CD14-positive monocyte (primary cell): ENCODE measurements at regions not wholly inside any gene's neighbourhood (a gene's known extent, or its start where the extent isn't known, plus 50 kb on each side); places are given as distances from the start of the nearest gene placed in this dataset.

ENCODE experiments used
- DNase-seq, 3 donors: peaks; one replicate each; pipeline ENCODE4 v3.0.0-alpha.2; 2011 to 2022
- H2AFZ ChIP-seq: 2 replicates; pipeline ENCODE4 v1.6.0; 2012; ENCODE audit warnings: mild to moderate bottlenecking, low read depth, low read length, inconsistent platforms; ENCODE audit not compliant: insufficient read depth, poor library complexity, severe bottlenecking
- H3K27ac ChIP-seq, 2 donors: 1 replicate in 1 of 2; 2 replicates in 1 of 2; pipeline ENCODE4 v1.5.1; 2012 to 2013; ENCODE audit warnings: low read length in 2 of 2, control low read depth in 1 of 2, inconsistent platforms in 1 of 2, low read depth in 1 of 2, mild to moderate bottlenecking in 1 of 2
- H3K27me3 ChIP-seq, 2 donors: one replicate each; pipeline versions ENCODE4 v1.6.0 to v1.6.1; 2011 to 2013; ENCODE audit warnings: low read length in 2 of 2; ENCODE audit not compliant: control insufficient read depth in 2 of 2, insufficient read depth in 2 of 2
- H3K36me3 ChIP-seq, 2 donors: replicated peaks in 1 of 2; 1 replicate in 1 of 2; 2 replicates in 1 of 2; pipeline versions ENCODE4 v1.5.1 to v1.6.1; 2012 to 2013; ENCODE audit warnings: low read length in 2 of 2, control low read depth in 1 of 2, inconsistent platforms in 1 of 2, mild to moderate bottlenecking in 1 of 2; ENCODE audit not compliant: insufficient read depth in 2 of 2, control insufficient read depth in 1 of 2
- H3K4me1 ChIP-seq, 2 donors: 1 replicate in 1 of 2; 2 replicates in 1 of 2; pipeline versions ENCODE4 v1.5.1 to v1.6.1; 2012 to 2013; ENCODE audit warnings: low read length in 2 of 2, control low read depth in 1 of 2, inconsistent platforms in 1 of 2, mild to moderate bottlenecking in 1 of 2, moderate library complexity in 1 of 2; ENCODE audit not compliant: insufficient read depth in 2 of 2, control insufficient read depth in 1 of 2
- H3K4me2 ChIP-seq: replicated peaks from 2 replicates; pipeline ENCODE3; 2012; ENCODE audit warnings: low read length, moderate library complexity, mild to moderate bottlenecking; ENCODE audit not compliant: poor library complexity, severe bottlenecking; ENCODE audit errors: extremely low read depth
- H3K4me3 ChIP-seq, 3 experiments: fragments of 200-600 bp in 1 of 3; sonication (generic) in 1 of 3; replicated peaks in 1 of 3; 1 replicate in 2 of 3; 2 replicates in 1 of 3; pipeline ENCODE4 v1.5.1; 2011 to 2013; ENCODE audit warnings: low read length in 3 of 3, mild to moderate bottlenecking in 3 of 3, control low read depth in 2 of 3, low read depth in 2 of 3, inconsistent platforms in 1 of 3, moderate library complexity in 1 of 3
- H3K79me2 ChIP-seq: 2 replicates; pipeline ENCODE4 v1.6.0; 2012; ENCODE audit warnings: mild to moderate bottlenecking, control low read depth, inconsistent platforms, low read length, moderate library complexity; ENCODE audit not compliant: insufficient read depth
- H3K9ac ChIP-seq: 2 replicates; pipeline ENCODE4 v1.6.0; 2017; ENCODE audit warnings: low read length, mild to moderate bottlenecking; ENCODE audit not compliant: insufficient read depth, poor library complexity, severe bottlenecking
- H3K9me3 ChIP-seq, 2 donors: replicated peaks in 1 of 2; 1 replicate in 1 of 2; 2 replicates in 1 of 2; pipeline versions ENCODE4 v1.5.1 to v1.6.1; 2012 to 2013; ENCODE audit warnings: low read length in 2 of 2, control low read depth in 1 of 2; ENCODE audit not compliant: control insufficient read depth in 1 of 2, insufficient read depth in 1 of 2
- H4K20me1 ChIP-seq: 2 replicates; pipeline ENCODE4 v1.6.0; 2012; ENCODE audit warnings: mild to moderate bottlenecking, low read length, control low read depth, moderate library complexity; ENCODE audit not compliant: insufficient read depth
- H3K27ac Mint-ChIP-seq, 7 donors: one replicate each; pipeline ENCODE4 v1.8.0; 2020; ENCODE audit warnings: mild to moderate bottlenecking in 7 of 7, mixed read lengths in 7 of 7, moderate library complexity in 6 of 7, inconsistent platforms in 2 of 7
- H3K27me3 Mint-ChIP-seq, 3 donors: one replicate each; pipeline ENCODE4 v1.8.0; 2021 to 2022; ENCODE audit warnings: low read depth in 3 of 3, mild to moderate bottlenecking in 3 of 3, mixed read lengths in 3 of 3, moderate library complexity in 3 of 3, inconsistent platforms in 1 of 3
- H3K36me3 Mint-ChIP-seq, 2 donors: one replicate each; pipeline ENCODE4 v1.8.0; 2020; ENCODE audit warnings: mixed read lengths in 2 of 2, inconsistent platforms in 1 of 2, mild to moderate bottlenecking in 1 of 2
- H3K4me1 Mint-ChIP-seq: one replicate; pipeline ENCODE4 v1.8.0; 2020; ENCODE audit warnings: mild to moderate bottlenecking, mixed read lengths
- H3K4me3 Mint-ChIP-seq, 2 donors: one replicate each; pipeline ENCODE4 v1.8.0; 2020; ENCODE audit warnings: mild to moderate bottlenecking in 2 of 2, mixed read lengths in 2 of 2, moderate library complexity in 1 of 2
- H3K9me3 Mint-ChIP-seq, 7 donors: one replicate each; pipeline ENCODE4 v1.8.0; 2020 to 2022; ENCODE audit warnings: mixed read lengths in 7 of 7, mild to moderate bottlenecking in 6 of 7, moderate library complexity in 6 of 7, inconsistent platforms in 2 of 7
- CTCF ChIP-seq: fragments of 200-600 bp; IDR thresholded peaks from one replicate; pipeline ENCODE4 v1.8.0; 2022; ENCODE audit warnings: antibody characterized with exemption, mild to moderate bottlenecking
- WGBS: methylation state at CpG from one replicate; pipeline ENCODE4 v1.1.5; 2013; ENCODE audit warnings: missing lambda C conversion rate; ENCODE audit not compliant: insufficient coverage; 5-methylcytosine and 5-hydroxymethylcytosine counted together
- intact Hi-C, 2 donors: fragments of 100-400 bp; cut with micrococcal nuclease; formaldehyde crosslinking; loops; one replicate each; pipeline versions ENCODE4 v1.15.0 to v1.15.1; 2023

DNA sequence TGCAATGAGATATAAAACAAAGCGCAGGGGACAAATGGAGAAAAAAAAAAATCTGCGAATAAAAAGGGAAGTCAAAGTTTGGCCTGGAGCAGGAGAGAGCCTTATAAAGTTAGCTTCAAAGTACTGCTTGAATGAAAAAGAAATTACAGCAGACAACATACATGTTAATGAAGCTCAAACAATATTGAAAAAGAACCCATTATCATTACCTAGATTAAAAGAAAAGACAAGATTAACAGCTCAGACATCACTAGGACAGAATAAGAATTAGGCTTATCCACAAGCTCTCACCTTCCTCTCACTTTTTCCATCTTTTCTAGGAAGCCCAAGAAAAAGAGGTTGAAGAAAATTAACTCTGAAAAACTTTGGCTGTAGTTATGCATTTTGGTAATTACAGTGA is 503.5 kb downstream of the ETNK1 start:
- no peak for DNase-seq
- Histone ChIP-seq H3K79me2 (no peaks in the 10 kb centered on the region), H3K4me3 (no peak overlapping the region), H3K9me3 (peaks cover 0 to 4% of the 10 kb centered on the region in 2 donors), H3K4me1 (no peaks in the 10 kb centered on the region), H3K36me3 (no peaks in the 10 kb centered on the region), H3K27me3 (no peaks in the 10 kb centered on the region), H2AFZ (no peak overlapping the region), H3K4me2 (no peak overlapping the region), H4K20me1 (no peaks in the 10 kb centered on the region), H3K9ac (no peak overlapping the region), H3K27ac (no peak overlapping the region)
- intact Hi-C loops: no loop called here
- Mint-ChIP-seq H3K4me1 (no peaks in the 10 kb centered on the region), H3K27me3 (no peaks in the 10 kb centered on the region), H3K27ac (no peak overlapping the region), H3K4me3 (no peak overlapping the region), H3K9me3 (peaks cover 0 to 4% (median under 1%) of the 10 kb centered on the region in 7 donors), H3K36me3 (no peaks in the 10 kb centered on the region)
- WGBS: 100% methylated on average over 1 of the region's 2 CpGs
- no peak for TF ChIP-seq CTCF

GRCh38 chr12:23132357-23132756 is 507.4 kb downstream of the ETNK1 start:
- WGBS: no CpG with 5 or more reads among the region's 1 CpG
- H3K4me1 Mint-ChIP-seq: no peaks in the 10 kb centered on the region
- H3K27ac Mint-ChIP-seq: no peak overlapping the region
- peaks cover 0 to 10% (median 3%) of the 10 kb centered on the region in 7 donors for H3K9me3 Mint-ChIP-seq
- Histone ChIP-seq H3K27ac (no peak overlapping the region), H3K79me2 (no peaks in the 10 kb centered on the region), H3K4me3 (no peak overlapping the region), H3K27me3 (no peaks in the 10 kb centered on the region), H3K4me1 (no peaks in the 10 kb centered on the region), H3K9me3 (peaks cover 0 to 4% of the 10 kb centered on the region in 2 donors), H3K36me3 (no peaks in the 10 kb centered on the region), H3K4me2 (no peak overlapping the region), H4K20me1 (no peaks in the 10 kb centered on the region), H3K9ac (no peak overlapping the region), H2AFZ (no peak overlapping the region)
- intact Hi-C loops: no loop called here
- peaks cover 0 to 2% (median 0%) of the 10 kb centered on the region in 3 donors for H3K27me3 Mint-ChIP-seq
- no peaks in the 10 kb centered on the region for H3K36me3 Mint-ChIP-seq
- TF ChIP-seq CTCF: no peak
- DNase-seq: no peak
- no peak overlapping the region for H3K4me3 Mint-ChIP-seq
